NCI-H526 (cell line): ENCODE measurements at regions not wholly inside any gene's neighbourhood (a gene's known extent, or its start where the extent isn't known, plus 50 kb on each side); places are given as distances from the start of the nearest gene placed in this dataset.

Source experiments
- DNase-seq, 2 experiments: peaks; one replicate each; lab custom pipeline; 2025; lab: John Stamatoyannopoulos, UW

DNA sequence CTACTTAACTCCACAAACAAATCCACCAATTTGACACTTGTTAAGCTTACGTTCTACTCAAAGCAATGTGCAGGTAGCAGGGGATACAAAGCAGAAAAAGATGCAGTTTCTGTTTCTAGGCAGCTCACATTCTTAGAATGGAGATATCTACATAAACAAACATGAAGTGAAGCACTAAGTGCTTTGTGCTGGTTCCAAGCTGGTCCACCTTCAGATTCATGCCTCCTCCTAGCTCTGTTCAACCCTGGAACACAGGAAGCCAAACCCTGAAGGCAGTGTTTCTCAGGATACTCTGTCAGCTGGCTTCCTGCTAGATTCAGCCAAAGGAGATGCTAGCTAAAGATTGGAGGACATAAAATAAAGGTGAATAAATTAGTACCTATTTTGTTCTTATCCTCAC is 55.3 kb upstream of the NOL4 start:
- DNase-seq, result no peak

DNA sequence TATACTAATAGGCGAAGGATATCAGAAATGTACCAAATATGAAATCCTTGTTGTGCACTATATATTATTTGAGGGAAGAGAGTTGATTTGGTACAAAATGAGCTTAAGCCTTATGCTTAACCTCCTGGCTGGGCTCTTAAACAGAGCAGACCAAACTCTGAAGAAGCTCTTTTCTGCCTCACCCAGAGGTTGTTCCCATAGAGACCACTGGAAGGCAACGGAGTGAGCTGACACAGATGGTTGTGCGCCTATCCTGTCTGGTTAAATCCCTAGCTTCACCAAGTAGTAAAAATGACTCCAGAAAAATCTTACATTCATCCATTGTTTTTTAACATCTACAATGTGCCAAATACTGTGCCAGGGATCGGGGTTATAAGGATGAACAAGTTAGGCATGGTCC is 55.9 kb upstream of the NOL4 start:
- no peak for DNase-seq

DNA sequence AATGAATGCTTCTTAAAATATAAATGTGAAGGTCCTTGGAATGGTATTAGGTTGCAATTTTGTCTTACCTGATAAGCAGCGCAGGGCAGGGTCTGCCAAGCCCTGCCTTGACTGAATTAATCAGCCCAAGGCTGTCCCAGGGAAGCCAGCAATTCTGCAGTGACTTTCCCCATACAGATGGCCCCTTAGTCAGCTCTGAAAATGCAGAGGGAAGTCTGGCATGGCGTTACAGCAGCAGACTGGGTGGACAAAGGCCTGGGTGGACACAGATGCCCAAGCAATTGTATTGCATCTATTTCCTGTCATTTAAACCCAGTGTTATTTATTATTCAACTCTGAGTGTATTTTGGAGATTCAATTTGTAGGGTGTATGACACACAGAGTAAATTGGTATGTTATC is 56.6 kb upstream of the NOL4 start:
- no peak for DNase-seq

DNA sequence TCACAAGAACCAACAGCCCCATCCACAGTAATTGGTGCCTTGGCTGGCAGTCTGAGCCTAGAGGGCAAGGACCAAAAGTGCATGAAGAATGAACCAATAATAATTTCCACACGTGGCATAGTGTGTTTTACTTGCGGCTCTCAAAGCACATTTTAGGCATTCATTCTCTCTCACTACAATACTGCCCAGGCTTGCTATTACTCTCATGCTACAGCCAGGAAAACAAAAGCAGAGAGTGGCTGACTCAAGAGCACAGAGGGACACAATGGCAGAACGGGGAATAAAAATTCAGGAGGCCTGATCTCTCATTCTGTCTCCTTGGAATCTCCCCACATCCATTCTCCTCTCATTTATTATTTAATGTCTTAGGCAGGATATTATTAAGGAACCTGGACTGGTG is 57.0 kb upstream of the NOL4 start:
- no peak for DNase-seq

DNA sequence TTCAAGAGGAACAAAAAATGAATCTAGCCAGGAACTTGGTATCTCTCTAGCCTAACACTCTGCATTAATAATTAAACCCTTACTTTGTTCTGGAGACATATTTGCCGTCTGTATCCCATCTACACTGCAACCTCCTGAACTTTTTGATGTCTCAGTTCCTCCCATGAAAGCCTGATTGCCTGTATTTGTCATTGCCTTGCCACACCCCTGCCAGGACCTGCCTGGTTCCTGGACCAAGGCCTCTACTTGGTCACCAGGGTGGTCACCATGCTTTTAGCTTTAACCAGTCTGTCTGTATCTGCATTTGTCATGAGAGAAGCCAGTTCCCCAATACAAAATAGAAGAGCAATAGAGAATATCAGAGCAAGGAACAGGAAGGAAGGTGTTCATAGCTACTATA is 58.8 kb upstream of the NOL4 start:
- no peak for DNase-seq

GRCh38 chr18:34287825-34288224 is 63.1 kb upstream of the NOL4 start:
- DNase-seq, result no peak

GRCh38 chr18:34292594-34292993 is 67.9 kb upstream of the NOL4 start:
- DNase-seq, result no peak

DNA sequence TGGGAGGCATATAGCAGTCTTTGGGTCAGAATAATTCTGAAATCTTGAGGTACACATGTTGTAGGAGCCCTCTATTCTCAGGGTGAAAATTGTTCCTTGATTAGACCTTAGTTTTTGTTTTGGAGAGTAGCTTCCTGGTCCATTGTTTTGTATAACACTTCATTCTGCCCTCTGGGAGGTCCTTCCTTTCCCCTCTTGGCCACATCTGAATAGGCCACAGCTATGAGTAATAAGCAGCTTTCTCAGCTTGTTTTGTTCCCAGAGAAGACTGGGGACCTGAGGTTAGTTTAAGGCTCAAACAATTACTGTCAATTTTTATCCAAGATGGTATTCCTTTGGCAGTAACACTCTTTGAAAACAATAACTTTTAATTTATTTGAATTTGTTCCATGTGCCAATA is 72.6 kb upstream of the NOL4 start:
- DNase-seq, result no peak

- DNase-seq, result no peak
These were observed 75.1 kb upstream of the NOL4 start for GRCh38 chr18:34299828-34300227.

GRCh38 chr18:34311468-34311867 is 86.8 kb upstream of the NOL4 start:
- DNase-seq, result no peak

DNA sequence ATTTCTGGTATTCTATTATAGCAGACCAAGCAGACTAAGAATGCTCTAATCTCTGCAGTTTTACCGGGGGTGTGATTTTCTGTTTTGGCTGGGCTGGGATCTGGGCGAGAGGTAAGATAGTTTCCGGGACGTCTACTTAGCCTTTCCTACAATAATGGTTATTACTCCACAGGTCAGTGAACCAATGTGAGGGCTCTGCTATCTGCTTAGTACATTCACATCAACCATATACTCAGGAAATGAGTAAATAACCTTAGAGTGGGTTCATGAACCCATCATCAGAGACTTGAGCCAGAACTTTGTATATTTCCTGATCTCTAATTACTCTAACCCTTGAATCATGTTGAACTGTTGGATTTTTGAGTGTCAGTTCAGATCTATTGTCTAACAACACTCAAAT is 90.1 kb upstream of the NOL4 start:
- no peak for DNase-seq

- DNase-seq, result no peak
These were observed 91.1 kb upstream of the NOL4 start for GRCh38 chr18:34315591-34316352.

- DNase-seq, result no peak
These were observed 95.6 kb upstream of the NOL4 start for GRCh38 chr18:34320267-34320666.

GRCh38 chr18:34321066-34321465 is 96.4 kb upstream of the NOL4 start:
- DNase-seq, result no peak

DNA sequence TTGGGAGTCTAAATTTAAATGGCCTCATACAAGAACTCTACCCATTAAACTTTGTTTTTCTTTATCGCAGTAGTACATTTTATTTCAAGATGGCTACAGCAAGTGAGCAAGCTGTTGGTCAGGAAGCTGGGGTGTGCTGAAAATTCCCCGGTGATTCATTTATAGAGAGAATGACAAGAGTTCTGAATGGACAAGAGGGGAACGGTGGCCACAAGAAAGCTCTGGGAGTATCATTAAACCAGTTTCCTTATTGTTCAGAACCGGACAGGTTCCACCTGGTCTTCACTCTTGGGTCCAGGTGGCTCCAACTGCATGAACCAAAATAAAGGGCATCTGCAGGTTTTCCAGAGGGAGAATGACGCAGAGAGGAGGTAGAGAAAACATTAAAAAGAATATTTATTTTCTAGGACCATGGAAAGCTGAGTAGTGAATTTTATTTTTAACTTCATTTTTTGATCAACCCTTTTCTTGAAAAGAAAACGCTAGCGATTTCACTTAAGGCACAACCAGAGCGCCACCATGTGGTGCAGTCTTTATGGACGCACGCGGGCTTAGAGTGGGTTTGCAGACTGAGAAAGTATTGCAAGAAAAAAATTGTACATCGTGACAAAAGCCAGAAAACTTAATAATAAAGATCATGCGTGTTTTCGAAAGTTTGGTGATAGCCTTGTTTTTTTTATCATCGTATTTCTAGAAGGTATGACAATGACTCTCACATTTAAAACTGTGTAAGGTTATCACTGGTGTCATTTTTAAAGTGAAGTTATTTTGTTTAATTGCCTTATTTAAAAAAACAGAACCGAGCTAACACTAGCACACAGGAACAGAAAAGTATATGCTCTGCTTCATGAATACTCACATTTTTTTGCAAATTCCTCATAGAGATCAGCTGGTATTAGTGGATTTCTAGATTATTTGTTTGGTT is 97.9 kb upstream of the NOL4 start:
- DNase-seq, result peak; percentile 42 to 77

DNA sequence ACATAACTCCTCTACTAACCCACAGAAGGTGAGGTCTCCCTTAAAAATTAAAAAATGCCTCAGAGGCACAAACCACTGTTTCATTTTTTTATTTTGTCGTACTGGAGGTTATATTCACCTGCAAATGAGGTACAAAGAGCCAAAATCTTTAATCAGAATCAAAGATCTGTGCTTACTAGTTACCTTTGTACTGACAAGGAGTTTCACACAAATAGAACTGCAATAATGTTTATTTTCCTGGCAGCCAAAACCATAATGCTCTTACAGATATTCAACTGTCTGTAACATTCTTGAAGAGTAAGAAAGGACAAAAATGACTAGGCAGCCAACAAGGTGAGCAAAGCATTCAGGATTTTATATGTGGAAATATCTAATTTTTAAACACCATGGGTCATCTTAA is 105.1 kb upstream of the NOL4 start:
- no peak for DNase-seq

DNA sequence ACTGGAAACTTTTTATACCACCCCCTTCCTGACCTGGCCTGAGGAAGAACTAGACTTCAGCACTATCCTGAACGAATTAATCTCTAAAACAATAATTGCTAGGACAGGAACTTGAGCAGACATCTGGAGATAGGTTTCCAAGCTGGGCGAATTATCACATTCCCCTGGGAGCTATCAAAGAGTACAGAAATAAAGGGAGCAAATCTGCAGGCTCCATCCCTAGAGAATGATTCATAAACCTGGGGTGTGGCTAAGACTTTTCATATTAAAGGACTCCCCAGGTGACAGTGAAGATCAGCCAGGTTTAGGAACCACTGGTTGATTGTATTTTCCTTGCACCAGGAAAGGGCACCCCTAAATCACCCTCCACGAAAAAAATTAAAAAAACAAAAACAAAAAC is 105.6 kb upstream of the NOL4 start:
- DNase-seq, result peak; percentile 48 to 65

DNA sequence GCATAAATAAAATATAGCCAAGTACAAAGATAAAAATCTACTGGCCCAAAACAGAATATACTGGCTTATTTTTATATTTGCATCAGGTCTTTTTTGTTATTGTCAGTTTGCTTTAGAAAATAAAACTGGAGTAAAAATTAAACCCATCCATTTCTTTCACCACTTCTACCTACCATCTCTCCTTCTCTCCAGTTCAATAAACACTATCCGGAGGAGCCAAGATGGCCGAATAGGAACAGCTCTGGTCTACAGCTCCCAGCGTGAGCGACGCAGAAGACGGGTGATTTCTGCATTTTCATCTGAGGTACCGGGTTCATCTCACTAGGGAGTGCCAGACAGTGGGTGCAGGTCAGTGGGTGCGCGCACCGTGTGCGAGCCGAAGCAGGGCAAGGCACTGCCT is 106.2 kb upstream of the NOL4 start:
- peak; percentile 9 to 29 for DNase-seq

GRCh38 chr18:34331343-34331742 is 106.6 kb upstream of the NOL4 start:
- DNase-seq, result peak; percentile 23 to 46

- no peak for DNase-seq
These were observed 114.4 kb upstream of the NOL4 start for GRCh38 chr18:34339155-34339554.

GRCh38 chr18:34342960-34343359 is 118.2 kb upstream of the NOL4 start:
- no peak for DNase-seq

GRCh38 chr18:34345738-34346137 is 121.0 kb upstream of the NOL4 start:
- DNase-seq, result no peak

DNA sequence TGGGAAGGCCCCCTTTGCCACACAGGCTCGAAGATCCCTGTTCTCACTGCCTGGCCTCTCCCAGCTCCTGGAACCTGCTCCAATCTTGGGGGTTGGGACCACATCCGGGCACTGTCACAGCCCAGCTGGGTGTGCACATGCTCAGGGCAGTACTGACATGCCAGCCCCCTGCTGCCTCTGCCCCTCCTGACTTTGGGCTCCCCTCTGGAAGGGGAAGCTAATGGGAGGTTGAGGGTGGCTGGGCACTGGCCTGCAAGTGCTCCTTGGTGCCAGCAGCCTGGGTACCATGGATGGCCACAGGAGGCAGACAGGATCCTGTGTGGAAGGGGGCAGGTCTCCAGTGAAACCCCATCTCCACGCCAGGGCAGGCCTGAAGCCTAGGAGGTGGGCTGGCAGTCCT is 126.1 kb upstream of the NOL4 start:
- no peak for DNase-seq
